ENCODE measurements at regions not wholly inside any gene's neighbourhood (a gene's known extent, or its start where the extent isn't known, plus 50 kb on each side); places are given as distances from the start of the nearest gene placed in this dataset.

DNA sequence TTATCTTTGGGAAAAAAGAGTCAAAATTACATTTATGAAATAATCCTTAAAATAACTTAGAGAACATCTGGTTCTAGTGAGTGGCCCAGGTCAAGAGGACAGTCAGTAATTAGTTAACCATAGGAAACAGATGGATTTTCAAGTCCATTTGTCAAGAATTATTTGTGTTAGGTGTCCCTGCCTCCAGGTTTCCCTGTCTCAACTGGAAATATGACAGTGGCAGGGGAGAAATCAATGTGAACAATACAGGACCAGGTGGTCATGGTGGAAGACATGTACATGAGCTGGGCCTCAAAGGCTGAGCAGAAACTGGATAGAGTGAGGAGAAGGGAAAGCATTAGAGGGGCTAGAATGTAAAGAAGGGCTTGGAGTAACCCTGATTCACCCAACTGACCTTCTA lies 372.6 kb downstream of the VPS13C start:
- DNase-seq (ENCODE audit: low spot score): no peak
- TF ChIP-seq, protein P1, sequence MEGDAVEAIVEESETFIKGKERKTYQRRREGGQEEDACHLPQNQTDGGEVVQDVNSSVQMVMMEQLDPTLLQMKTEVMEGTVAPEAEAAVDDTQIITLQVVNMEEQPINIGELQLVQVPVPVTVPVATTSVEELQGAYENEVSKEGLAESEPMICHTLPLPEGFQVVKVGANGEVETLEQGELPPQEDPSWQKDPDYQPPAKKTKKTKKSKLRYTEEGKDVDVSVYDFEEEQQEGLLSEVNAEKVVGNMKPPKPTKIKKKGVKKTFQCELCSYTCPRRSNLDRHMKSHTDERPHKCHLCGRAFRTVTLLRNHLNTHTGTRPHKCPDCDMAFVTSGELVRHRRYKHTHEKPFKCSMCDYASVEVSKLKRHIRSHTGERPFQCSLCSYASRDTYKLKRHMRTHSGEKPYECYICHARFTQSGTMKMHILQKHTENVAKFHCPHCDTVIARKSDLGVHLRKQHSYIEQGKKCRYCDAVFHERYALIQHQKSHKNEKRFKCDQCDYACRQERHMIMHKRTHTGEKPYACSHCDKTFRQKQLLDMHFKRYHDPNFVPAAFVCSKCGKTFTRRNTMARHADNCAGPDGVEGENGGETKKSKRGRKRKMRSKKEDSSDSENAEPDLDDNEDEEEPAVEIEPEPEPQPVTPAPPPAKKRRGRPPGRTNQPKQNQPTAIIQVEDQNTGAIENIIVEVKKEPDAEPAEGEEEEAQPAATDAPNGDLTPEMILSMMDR (IDR thresholded peaks at IDR 0.05; ENCODE audit: borderline replicate concordance, control extremely low read depth, extremely low read depth, insufficient read depth, missing control alignments): no peak
- in situ Hi-C loops (cut with MboI; ENCODE audit: low sequenced_read_pairs, unreplicated experiment): no loop called here

DNA sequence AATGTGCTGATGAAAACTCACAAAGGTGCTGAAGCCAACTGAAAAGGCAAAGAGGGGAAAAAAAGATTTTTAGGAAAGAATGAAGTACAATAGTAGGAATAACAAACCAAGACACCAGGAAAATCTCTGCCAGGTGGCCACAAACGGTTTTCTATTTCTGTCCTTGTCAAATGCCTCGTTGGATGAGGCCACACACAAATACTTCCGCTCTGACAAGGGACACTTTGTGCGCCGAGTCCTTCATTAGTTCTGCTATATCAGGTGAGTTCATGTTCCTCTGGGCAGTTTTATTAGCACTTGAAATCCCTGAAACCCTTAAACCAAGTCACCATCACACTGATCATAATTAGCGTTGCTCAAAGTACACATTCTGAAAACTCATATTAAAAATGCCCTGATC lies 373.1 kb downstream of the VPS13C start:
- no peak for DNase-seq (ENCODE audit: low spot score)
- TF ChIP-seq, protein P1 (IDR thresholded peaks at IDR 0.05; ENCODE audit: borderline replicate concordance, control extremely low read depth, extremely low read depth, insufficient read depth, missing control alignments): no peak
- in situ Hi-C loops (cut with MboI; ENCODE audit: low sequenced_read_pairs, unreplicated experiment): no loop called here

DNA sequence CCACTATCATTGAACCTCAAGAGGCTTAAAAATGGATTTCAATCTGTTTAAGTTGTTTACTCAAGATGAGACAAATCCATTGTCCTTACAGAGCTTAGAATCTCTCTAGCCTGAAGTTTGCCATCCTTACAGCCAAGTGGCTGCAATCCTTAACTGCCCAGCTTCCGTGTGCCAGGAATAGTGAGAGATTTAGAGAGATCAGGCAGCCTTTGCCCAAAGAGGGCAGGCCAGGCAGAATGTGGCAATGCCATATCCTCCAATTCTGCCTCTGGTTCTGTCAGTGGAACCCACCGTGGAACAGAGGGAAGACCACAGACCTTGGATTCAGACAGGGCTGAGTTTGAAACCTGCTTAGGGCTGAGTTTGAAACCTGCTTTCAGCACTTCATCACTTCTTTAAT lies 374.3 kb downstream of the VPS13C start:
- TF ChIP-seq, protein P1 (IDR thresholded peaks at IDR 0.05; ENCODE audit: borderline replicate concordance, control extremely low read depth, extremely low read depth, insufficient read depth, missing control alignments): no peak
- no peak for DNase-seq (ENCODE audit: low spot score)
- in situ Hi-C loops (cut with MboI; ENCODE audit: low sequenced_read_pairs, unreplicated experiment): no loop called here

DNA sequence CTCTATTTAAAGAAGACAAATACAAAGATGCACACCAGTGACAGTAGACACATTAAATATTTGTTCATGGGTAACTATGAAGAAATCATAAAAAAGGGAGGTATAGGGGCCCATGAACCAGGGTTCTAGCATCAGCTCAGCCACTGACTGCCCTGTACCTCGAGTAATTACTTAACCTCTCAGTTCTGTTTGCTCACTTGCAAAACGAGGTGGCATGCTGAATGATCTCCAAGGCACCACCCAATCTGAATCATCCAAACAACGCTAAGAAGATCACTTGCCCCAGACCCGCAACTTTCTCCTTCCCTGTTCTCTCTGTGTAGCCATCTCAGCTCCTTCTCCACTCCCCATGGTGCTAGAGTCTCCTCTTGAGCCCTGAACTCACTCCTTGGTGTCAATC lies 374.7 kb downstream of the VPS13C start:
- DNase-seq (ENCODE audit: low spot score): no peak
- in situ Hi-C loops (cut with MboI; ENCODE audit: low sequenced_read_pairs, unreplicated experiment): no loop called here
- TF ChIP-seq, protein P1 (IDR thresholded peaks at IDR 0.05; ENCODE audit: borderline replicate concordance, control extremely low read depth, extremely low read depth, insufficient read depth, missing control alignments): no peak

DNA sequence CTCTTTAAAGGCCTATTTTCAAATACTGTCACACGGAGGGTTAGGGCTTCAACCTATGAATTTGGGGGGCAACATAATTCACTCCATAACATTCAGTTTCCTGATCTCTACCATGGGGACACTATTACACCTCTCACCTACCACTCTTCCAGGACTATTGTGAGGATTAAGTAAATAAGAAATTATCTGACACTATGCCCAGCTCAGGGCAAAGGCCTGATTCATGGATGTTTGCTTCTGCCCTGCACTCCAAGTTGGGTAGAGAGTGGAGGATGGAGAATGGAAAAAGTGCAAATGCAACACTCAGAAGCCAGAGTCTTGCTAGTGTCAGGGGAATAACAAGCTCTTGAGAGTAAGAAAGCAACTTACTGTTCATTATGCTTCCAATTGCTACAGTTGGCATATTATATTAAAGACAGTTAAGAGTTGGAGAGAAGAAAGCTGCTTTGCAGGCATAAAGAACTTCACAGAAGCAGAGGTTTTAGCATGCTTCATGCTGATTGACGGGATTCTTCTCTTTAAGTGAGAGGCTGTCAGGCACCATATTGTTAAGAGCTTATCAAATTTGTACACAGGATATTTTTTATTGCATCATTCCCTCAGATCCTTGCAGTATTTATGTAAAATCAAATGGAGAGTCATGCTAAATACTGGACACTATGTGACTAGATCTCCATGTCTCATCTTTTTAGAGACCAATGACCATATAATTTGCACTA lies 375.3 kb downstream of the VPS13C start:
- TF ChIP-seq, protein P1 (IDR thresholded peaks at IDR 0.05; ENCODE audit: borderline replicate concordance, control extremely low read depth, extremely low read depth, insufficient read depth, missing control alignments): no peak
- in situ Hi-C loops (cut with MboI; ENCODE audit: low sequenced_read_pairs, unreplicated experiment): no loop called here
- no peak for DNase-seq (ENCODE audit: low spot score)

DNA sequence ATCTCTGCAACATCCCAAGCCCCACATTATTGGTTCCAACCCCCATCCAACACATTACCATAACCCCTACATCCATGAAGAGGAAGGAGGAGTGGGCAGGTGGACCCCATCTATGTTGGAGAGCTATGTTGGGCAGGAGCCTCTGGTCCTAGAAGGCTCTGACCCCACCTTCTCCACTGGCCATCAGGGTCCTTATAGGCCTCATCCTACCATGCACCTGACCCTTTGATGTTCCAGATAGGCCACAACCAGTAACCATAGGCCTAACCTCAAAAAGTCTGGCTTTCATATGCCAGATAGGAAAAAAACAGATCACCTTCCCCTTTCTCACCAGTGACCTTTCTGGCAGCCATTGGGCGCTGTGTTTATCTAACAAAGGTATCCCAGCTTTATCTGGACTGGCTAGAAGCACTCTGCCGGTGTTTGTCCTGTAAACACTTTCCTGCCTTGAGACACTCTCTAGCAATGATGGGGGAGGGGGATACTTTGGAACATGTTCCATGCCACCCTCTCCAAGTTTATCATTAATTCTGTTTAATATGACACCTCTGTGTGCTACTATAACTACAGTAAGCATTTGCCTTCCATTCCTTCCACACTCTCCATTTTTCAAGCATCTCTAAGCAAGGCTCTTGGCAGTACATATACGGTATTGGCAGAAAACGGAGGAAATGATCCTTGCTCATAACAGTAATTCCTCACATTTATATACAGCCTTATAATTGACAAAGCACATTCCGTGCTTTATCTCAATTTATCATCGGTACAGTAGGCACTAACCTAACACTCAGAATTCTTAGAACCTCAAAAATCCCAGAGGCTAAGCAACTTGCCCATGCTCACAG lies 377.1 kb downstream of the VPS13C start:
- no peak for DNase-seq (ENCODE audit: low spot score)
- TF ChIP-seq, protein P1 (IDR thresholded peaks at IDR 0.05; ENCODE audit: borderline replicate concordance, control extremely low read depth, extremely low read depth, insufficient read depth, missing control alignments): no peak
- in situ Hi-C loops (cut with MboI; ENCODE audit: low sequenced_read_pairs, unreplicated experiment): no loop called here
